D721Med (cell line): ENCODE measurements at regions not wholly inside any gene's neighbourhood (a gene's known extent, or its start where the extent isn't known, plus 50 kb on each side); places are given as distances from the start of the nearest gene placed in this dataset.

Experiments
- DNase-seq: peaks from one replicate; pipeline ENCODE4 v3.0.0; 2011; ENCODE audit warnings: low spot score; ENCODE audit not compliant: insufficient read length
- FAIRE-seq: peaks from 2 replicates; lab custom pipeline; 2011; peaks lifted over from hg19 to GRCh38; lab: Jason Lieb, UNC
- CTCF ChIP-seq: IDR thresholded peaks from 2 replicates; pipeline ENCODE4 v1.5.1; 2012; ENCODE audit warnings: mild to moderate bottlenecking, control low read depth; ENCODE audit not compliant: insufficient read depth; ENCODE audit errors: missing control alignments

DNA sequence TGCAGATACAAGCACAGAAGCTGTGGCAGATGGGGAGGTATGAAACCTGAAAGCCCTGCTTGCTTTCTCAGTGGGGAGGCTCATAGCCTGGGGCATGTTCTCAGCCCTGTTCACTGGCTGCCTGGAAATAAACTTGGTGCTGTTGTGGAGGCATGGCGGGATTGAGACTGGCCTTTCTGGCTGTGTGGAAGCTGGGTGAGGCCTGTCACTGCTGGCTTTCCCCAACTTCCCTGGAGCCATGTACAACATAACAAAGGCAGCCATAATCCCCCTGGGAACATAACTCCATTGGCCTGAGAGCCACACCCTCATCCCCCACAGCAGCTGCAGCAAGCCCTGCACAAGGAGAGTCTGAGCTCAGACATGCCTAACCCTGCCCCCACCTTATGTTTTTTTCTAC lies 237.7 kb upstream of the TLL1 start:
- FAIRE-seq (no peak), DNase-seq (no peak)
- TF ChIP-seq CTCF = no peak

DNA sequence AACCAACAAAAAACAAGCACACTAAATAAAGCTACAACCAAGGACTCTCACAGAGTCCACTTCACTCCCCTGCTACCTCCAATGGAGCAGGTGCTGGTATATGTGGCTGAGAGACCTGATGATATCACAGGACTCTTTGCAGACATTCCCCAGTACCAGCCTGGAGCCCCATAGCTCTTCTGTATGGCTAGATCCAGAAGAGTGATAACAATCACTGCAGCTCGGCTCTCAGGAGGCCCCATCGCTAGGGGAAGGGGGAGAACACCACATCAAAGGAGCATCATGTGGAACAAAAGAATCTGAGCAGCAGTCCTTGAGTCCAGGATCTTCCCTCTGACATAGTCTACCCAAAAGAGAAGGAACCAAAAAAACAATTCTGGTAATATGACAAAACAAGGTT lies 237.1 kb upstream of the TLL1 start:
- FAIRE-seq (no peak), DNase-seq (no peak)
- no peak for TF ChIP-seq CTCF

- no peak for TF ChIP-seq CTCF
- no peak for DNase-seq
- no peak for FAIRE-seq
Measured at GRCh38 chr4:165651901-165652300, 221.1 kb upstream of the TLL1 start.

- no peak for FAIRE-seq
- no peak for DNase-seq
- TF ChIP-seq CTCF = no peak
Measured at GRCh38 chr4:165654556-165654955, 218.5 kb upstream of the TLL1 start.

DNA sequence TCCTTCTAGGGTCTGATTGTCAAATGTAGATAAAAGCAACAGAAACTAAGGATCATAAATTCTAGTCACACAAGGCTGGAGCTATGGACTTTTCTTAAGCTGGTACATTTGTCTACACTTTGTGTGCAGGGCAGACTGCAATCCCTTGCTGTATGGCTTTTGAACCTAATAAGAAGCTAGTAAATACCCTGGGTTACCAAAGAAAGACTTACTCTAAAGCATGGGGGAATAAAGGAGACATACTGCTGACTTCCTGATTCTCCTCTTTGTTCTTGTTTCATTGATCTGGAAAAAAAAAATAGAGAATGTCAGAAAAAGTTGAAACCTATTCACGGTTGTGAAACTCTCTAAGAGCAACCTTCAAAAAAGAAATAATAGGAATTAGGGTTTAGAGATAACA lies 216.6 kb upstream of the TLL1 start:
- FAIRE-seq = no peak
- no peak for DNase-seq
- no peak for TF ChIP-seq CTCF

DNA sequence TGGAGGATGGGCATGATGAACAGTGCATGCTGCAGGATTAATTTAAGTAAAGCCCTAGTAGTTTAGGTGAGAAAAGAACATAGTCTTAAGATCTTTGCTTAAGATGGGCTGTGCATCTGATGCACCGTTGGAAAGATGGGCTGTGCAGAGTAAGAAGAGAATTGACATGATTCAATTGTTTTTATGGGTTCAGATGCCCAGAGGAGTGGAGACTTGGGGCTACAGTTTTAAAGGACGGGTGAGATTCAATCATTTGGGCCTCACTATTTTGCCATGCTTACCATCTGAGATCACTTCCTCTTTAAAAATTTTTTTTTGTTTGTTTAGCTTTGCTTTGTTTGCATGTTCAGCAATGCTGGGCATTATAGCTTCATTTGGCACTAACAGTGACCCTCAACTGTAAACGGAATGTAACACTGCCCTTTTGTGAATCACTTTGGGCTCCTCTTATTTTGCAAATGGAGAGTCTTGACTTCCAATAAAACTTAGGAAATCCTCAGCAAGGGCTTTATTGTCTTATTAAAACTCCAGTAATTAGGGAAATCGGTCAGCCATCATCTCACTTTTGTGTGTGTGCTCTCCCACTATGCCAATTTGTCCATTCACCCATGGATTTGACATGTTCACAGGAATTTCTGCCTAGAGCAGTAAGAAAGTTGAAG lies 216.1 kb upstream of the TLL1 start:
- TF ChIP-seq CTCF = no peak
- DNase-seq (no peak), FAIRE-seq (no peak)

DNA sequence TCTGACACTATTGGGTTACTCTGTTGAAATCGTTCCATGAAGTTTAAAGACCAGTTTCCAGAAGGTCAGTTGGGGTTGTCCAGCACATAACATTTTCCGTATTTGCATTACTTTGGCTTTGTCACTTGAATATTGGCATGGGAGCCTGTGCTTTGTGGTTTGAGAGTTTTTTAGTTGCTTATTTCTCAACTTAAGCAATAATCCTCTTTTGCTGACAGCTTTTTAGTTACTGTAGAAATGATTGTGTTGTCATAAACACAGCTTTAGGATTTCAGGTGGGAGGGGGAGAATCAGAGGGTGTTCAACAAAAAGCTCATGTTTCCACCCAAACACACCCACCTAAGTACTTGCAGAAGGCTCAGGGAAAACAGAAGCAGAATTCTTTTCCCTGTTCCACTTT lies 210.7 kb upstream of the TLL1 start:
- no peak for FAIRE-seq
- no peak for TF ChIP-seq CTCF

More for the DNA sequence above, 210.7 kb upstream of the TLL1 start:
- no peak for DNase-seq
